Aorta (tissue), 5 donors: ENCODE measurements at regions not wholly inside any gene's neighbourhood (a gene's known extent, or its start where the extent isn't known, plus 50 kb on each side); places are given as distances from the start of the nearest gene placed in this dataset.

Experiments
- ATAC-seq: fragments of 200-7000 bp; cut with Tn5 transposase; one replicate; pipeline ENCODE4 v1.9.1; 2022; ENCODE audit warnings: moderate library complexity; ENCODE audit not compliant: low FRiP score
- DNase-seq, 2 donors: peaks; one replicate each; pipeline ENCODE4 v3.0.0-alpha.2; 2020
- H3K27ac ChIP-seq, 2 donors: one replicate each; pipeline ENCODE4 v1.5.1; 2013; ENCODE audit warnings: low read length in 2 of 2, mild to moderate bottlenecking in 2 of 2, moderate library complexity in 2 of 2, control low read depth in 1 of 2, inconsistent platforms in 1 of 2, low read depth in 1 of 2
- H3K27me3 ChIP-seq, 2 donors: one replicate each; pipeline ENCODE4 v1.6.1; 2013; ENCODE audit warnings: control low read depth in 1 of 2, low read length in 1 of 2, mild to moderate bottlenecking in 1 of 2, moderate library complexity in 1 of 2; ENCODE audit not compliant: insufficient read depth in 2 of 2, control insufficient read depth in 1 of 2
- H3K36me3 ChIP-seq, 2 donors: one replicate each; pipeline ENCODE4 v1.6.1; 2013; ENCODE audit warnings: control low read depth in 1 of 2, low read length in 1 of 2, mild to moderate bottlenecking in 1 of 2; ENCODE audit not compliant: insufficient read depth in 2 of 2, control insufficient read depth in 1 of 2
- H3K4me1 ChIP-seq, 2 donors: one replicate each; pipeline ENCODE4 v1.6.1; 2013; ENCODE audit warnings: low read length in 2 of 2, control low read depth in 1 of 2, mild to moderate bottlenecking in 1 of 2, moderate library complexity in 1 of 2; ENCODE audit not compliant: insufficient read depth in 2 of 2, control insufficient read depth in 1 of 2
- H3K4me3 ChIP-seq, 2 donors: one replicate each; pipeline ENCODE4 v1.5.1; 2013; ENCODE audit warnings: low read length in 2 of 2, control low read depth in 1 of 2, mild to moderate bottlenecking in 1 of 2
- H3K9me3 ChIP-seq: one replicate; pipeline ENCODE4 v1.6.1; 2013; ENCODE audit warnings: mild to moderate bottlenecking, low read length; ENCODE audit not compliant: control insufficient read depth
- whole genome bisulfite sequencing, 2 donors: extraction: QIAGEN DNeasy Blood & Tissue Kit; methylation state at CpG; one replicate each; pipeline ENCODE4 v1.1.7; 2013; 5-methylcytosine and 5-hydroxymethylcytosine counted together
- intact Hi-C, 2 donors: fragments of 100-400 bp; cut with DNase I; formaldehyde crosslinking; loops; one replicate each; pipeline versions ENCODE4 v1.14.2 to v1.15.0; 2022
- donor health status: healthy with polysubstance abuse.
- donor health status: Bipolar disorder and iron deficiency.
- donor health status: DM: no; HTN: no; CAD: no.
- donor health status: DM: no; HTN: no; CAD: no.
- donor health status: DM: yes; HTN: yes; CAD: no.

DNA sequence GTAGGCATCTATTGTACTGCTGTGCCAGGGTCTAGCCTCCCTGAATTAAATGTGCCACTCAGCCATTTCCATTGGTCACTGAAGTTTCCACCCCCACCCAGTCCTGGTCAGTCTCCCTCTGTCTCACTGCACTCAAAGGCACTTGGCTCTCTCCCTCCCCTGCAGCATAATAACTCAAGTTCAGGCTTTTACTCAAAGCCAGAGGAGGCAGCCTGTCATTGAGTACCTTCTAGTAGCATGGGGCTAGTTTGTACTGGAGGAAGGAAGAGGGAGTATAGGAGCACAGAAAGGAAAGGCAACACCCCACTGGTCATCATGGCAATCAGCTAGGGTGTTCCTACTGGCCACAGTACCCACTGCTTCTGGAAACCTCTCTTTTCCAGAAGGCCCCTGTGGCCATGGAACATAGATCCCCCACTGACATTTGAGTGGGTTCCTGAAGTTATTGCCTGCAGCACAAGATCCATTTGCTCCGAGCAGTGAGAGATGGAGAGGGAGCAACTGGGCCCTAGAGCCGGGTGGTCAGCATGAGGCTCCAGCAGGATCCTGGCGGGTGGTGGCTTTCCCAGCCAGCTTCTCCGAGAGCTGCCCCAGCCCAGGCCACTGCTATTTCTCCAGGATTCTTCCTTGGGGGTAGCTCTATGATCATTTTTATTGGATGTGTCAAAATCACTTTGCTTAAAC lies 89.9 kb upstream of the CPEB4 start:
- no peaks in the 10 kb centered on the region for H3K36me3 ChIP-seq
- no peak overlapping the region for H3K4me3 ChIP-seq
- no peaks in the 10 kb centered on the region for H3K4me1 ChIP-seq
- intact Hi-C loops = no loop called here
- DNase-seq (no peak), ATAC-seq (no peak)
- H3K27me3 ChIP-seq = no peaks in the 10 kb centered on the region
- WGBS, 2 donors = 97 to 99% methylated on average over 4 of the region's 4 CpGs
- no peaks in the 10 kb centered on the region for H3K9me3 ChIP-seq
- no peak overlapping the region for H3K27ac ChIP-seq

DNA sequence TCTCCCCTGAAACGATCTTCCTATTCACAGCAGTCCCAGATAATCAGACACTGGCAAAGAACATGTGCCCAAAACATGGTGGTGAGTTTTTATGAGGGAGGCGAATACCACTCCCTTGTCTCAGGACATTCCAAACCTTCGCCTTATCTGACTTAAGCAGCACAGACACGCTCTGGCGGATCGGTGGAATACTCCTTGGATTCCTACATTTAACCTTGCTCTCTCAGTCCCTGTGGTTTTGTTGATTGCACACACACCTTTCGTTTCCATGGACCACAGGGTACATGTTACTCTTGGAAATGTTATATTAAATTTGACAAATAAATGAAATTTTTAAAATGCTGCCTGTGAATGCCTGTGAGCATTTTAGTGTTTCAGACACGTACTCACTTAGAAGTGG lies 87.8 kb upstream of the CPEB4 start:
- DNase-seq (no peak), ATAC-seq (no peak)
- WGBS, 2 donors = 93 to 94% methylated on average over 8 of the region's 8 CpGs
- H3K27me3 ChIP-seq = no peaks in the 10 kb centered on the region
- H3K9me3 ChIP-seq = no peaks in the 10 kb centered on the region
- H3K27ac ChIP-seq = no peak overlapping the region
- intact Hi-C loops = no loop called here
- H3K4me1 ChIP-seq = no peaks in the 10 kb centered on the region
- H3K4me3 ChIP-seq = no peak overlapping the region
- no peaks in the 10 kb centered on the region for H3K36me3 ChIP-seq

DNA sequence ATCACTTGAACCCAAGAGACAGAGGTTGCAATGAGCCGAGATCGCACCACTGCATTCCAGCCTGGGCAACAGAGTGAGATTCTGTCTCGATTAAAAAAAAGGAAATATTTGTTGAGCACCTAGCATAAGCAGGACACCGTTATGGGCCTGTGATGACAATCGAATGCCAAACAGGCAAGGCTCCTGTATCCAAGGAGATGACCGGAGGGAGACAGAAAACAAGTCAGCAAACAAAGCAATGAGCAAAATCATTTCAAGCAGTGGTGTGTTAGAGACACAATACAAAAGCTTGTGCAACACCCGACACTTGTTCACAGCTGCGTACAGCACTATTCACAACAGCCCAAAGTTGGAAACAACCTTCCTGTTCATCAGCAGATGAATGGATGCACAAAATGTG lies 87.1 kb upstream of the CPEB4 start:
- DNase-seq = no peak
- no peaks in the 10 kb centered on the region for H3K36me3 ChIP-seq
- no peaks in the 10 kb centered on the region for H3K4me1 ChIP-seq
- 98% methylated on average over 8 of the region's 8 CpGs for WGBS, 2 donors
- no peak overlapping the region for H3K27ac ChIP-seq
- no peaks in the 10 kb centered on the region for H3K27me3 ChIP-seq
- ATAC-seq = no peak
- intact Hi-C loops = no loop called here
- H3K9me3 ChIP-seq = no peaks in the 10 kb centered on the region
- no peak overlapping the region for H3K4me3 ChIP-seq

DNA sequence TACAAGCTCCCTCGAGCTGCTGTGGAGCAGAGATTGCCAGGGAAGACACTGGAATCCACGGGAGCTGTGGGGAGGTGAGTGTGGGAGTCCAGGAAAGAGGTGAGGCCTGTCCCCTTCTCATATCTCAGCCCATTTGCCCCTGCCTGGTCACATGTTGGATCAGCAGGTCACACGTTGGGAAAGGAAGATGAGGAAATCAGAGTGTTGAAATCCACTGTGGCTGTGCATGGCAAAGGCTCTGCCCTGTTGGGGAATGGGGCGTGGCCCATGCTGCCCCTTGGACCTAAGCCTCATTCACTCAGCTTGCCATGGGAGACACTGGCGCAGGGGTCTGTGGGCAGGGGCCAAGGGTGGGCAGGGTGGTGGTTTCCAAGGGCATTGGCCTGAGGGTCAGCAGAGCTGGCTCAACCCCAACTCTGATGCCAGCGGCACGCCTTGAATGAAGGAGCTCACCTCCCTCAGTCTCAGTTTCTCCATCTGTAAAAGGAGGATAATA lies 85.4 kb upstream of the CPEB4 start:
- ATAC-seq (peak; percentile 31), DNase-seq (peak in 1 of 2 donors; percentile 75)
- Histone ChIP-seq H3K27me3 (no peaks in the 10 kb centered on the region), H3K27ac (no peak overlapping the region), H3K36me3 (no peaks in the 10 kb centered on the region), H3K4me1 (no peaks in the 10 kb centered on the region), H3K9me3 (no peaks in the 10 kb centered on the region), H3K4me3 (no peak overlapping the region)
- WGBS, 2 donors = 82 to 87% methylated on average over 7 of the region's 7 CpGs
- intact Hi-C loops = no loop called here

DNA sequence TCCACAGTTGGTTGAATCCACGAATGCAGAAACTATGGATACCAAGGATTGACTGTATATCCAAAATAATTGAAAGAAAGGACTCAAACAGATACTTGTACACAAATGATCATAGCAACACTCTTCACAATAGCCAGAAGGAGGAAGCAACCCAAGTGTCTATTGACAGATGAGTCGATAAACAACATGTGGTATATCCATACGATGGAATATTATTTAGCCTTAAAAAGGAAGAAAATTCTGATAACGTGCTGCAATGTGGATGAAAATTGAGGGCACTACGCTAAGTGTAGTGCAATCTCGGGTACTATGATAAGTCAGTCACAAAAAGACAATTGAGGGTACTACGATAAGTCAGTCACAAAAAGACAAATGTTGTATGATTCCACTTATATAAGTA lies 83.6 kb upstream of the CPEB4 start:
- Histone ChIP-seq H3K9me3 (no peaks in the 10 kb centered on the region), H3K27ac (no peak overlapping the region), H3K4me3 (no peak overlapping the region), H3K27me3 (no peaks in the 10 kb centered on the region), H3K4me1 (no peaks in the 10 kb centered on the region), H3K36me3 (no peaks in the 10 kb centered on the region)
- 89 to 90% methylated on average over 7 of the region's 7 CpGs for WGBS, 2 donors
- ATAC-seq = no peak
- intact Hi-C loops = no loop called here
- no peak for DNase-seq

DNA sequence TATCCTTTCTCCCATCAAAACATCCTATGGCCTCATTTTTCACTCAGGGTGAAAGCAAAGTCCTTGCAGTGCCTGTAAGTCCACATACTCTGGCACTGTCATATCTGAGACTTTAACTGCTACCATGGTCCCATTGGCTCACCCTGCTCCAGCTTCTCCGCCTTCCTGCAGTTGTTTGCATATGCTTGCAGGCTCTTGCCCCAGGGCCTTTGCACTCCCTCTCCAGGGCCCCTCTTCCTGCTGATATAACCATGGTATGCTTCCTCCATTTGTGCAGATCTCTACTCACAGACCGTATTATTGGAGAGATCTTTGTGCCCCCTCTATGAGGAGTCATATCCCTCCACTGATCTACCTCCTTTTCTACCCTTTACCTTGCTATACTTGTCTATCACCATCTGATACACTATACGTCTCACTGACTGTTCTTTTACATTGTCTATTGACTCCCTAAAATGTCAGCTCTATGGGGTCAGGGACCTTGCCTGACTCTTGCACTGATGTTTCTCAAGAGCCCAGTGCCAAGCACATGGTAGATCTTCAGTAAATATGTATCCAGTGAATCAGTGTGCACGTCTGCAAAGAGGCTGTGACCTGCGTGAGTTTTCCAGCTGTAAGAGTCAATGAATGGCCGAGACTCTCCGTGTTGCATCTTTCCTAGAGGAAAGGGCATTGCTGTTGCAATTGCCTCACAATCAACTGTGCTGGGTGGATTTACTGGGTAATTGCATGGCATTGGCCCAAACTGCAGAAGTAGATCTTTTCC lies 81.7 kb upstream of the CPEB4 start:
- 93% methylated on average over 7 of the region's 7 CpGs for WGBS, 2 donors
- ATAC-seq (no peak), DNase-seq (no peak)
- Histone ChIP-seq H3K27ac (no peak overlapping the region), H3K4me3 (no peak overlapping the region), H3K9me3 (no peaks in the 10 kb centered on the region), H3K36me3 (no peaks in the 10 kb centered on the region), H3K27me3 (no peaks in the 10 kb centered on the region), H3K4me1 (no peaks in the 10 kb centered on the region)
- intact Hi-C loops = no loop called here

DNA sequence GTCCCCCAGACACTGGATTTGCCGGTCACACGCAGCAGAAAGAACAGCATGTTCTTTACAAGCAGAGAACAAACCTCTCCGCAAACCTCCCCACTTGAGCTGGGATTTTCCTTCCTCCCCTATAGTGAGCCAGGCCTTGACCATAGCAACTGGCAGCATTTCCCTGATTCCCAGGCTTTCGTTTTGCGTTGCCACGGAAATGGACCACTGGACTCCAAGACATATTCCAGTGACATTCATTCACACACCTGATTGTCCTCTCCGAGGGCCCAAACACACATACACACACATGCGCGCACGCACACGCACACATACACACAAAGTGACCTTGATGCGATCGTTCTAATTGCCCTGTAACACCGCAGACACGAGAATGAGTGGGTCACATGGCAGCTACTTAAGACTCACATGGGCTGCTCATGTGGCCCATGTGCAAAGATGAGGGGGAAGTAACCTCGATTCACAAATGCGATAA lies 80.9 kb upstream of the CPEB4 start:
- intact Hi-C loops = no loop called here
- 92 to 93% methylated on average over 17 of the region's 17 CpGs for WGBS, 2 donors
- Histone ChIP-seq H3K4me3 (no peak overlapping the region), H3K9me3 (no peaks in the 10 kb centered on the region), H3K4me1 (no peaks in the 10 kb centered on the region), H3K27me3 (no peaks in the 10 kb centered on the region), H3K36me3 (no peaks in the 10 kb centered on the region), H3K27ac (no peak overlapping the region)
- ATAC-seq (no peak), DNase-seq (no peak)

DNA sequence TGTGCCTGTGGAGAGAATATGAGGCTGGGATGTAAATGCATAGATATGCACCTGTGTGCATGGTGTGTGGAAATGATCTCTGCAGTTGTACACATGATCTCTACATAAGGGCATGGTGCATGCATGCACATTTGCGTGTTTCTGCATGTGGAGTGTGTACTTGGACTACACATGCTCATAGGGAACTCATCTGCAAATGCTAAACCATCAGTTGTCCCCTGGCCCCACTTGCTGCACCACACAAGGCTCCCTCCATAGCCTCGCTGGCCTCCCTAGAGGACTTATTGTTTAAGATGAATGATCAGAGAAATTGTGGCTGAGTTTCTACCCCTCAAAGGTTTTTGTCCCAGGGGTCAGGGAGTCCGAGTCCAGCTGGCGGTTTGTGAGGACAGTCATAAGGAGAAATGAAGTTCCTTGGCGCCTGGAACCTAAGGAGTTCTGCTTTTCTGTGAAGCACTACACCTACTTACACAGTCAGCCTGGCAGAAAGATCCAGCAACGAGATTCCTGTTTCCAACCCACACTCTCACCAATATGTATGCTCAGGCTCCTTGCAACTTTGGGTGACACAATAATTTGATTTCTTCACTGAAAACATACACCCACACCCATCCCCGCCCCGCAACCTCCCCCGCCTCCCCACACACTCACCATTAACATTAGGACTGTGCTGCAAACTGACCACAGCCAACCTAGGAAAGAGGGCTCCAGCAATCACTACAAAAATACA lies 79.9 kb upstream of the CPEB4 start:
- H3K27ac ChIP-seq = no peak overlapping the region
- no peaks in the 10 kb centered on the region for H3K4me1 ChIP-seq
- DNase-seq (no peak), ATAC-seq (no peak)
- no peaks in the 10 kb centered on the region for H3K9me3 ChIP-seq
- H3K36me3 ChIP-seq = no peaks in the 10 kb centered on the region
- H3K4me3 ChIP-seq = no peak overlapping the region
- no peaks in the 10 kb centered on the region for H3K27me3 ChIP-seq
- intact Hi-C loops = no loop called here
- 86 to 93% methylated on average over 9 of the region's 9 CpGs for WGBS, 2 donors
